ENCODE measurements at regions not wholly inside any gene's neighbourhood (a gene's known extent, or its start where the extent isn't known, plus 50 kb on each side); places are given as distances from the start of the nearest gene placed in this dataset.

DNA sequence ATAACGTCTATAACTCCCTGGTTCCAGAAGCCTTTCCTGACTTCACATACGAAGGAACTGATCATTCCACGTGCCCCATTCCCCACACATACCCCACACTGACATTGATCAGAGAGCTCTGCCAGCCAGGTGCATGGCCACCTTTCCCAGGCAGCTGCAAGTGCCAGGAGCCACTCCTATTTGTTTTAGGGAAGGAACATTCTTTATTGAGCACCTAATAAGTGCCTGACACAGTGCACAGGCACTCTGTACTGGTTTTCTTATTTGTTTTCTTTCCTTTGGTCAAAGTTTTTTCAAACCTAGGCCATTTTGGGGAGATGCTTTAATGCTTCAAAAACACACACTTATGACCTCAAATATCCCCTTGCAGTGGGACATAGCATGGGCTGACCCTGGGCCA is 50.0 kb downstream of the PITPNM2 start:
- no peak for DNase-seq (ENCODE audit: low spot score)

DNA sequence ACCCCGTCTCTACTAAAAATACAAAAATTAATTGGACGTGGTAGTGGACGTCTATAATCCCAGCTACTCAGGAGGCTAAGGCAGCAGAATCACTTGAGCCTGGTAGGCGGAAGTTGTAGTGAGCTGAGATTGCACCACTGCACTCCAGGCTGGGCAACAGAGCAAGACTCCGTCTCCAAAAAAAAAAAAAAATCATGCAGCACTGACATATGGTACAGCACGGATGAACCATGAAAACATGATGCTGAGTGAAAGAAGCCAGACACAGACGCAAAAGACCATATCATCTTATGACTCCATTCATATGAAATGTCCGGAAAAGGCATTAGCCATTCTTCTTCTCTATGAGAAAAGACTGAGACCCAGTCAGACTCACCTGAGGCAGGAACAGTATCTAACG is 50.4 kb downstream of the PITPNM2 start:
- DNase-seq (ENCODE audit: low spot score): no peak

DNA sequence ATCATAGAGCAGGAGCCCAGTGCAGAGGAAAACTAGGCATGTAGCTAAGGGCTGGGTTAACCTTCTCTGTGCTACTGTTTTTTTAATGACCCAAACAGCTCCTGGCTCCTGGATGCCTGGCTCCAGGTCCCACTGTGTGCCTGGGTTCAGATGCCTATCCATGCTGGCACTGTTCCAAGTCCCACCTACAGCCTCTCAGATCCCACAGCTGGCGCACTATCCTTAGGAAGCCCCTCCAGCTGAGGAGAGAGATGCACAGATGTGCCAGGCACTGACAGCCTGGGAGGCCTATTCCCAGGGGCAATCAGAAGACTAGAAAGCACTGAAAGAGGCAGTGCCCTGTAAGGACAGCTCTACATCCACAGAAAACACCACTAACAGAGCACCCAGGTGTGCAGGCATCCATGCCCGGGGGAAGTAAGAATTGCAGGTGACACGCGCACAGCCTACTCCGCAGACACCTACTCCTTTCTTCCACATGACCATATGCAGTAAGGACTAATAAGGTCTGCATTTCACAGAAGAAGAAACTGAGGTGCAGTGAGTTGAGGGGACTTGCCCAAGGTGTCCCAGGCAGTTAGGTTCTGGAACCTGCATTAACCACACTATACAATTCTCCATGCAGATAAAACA is 51.2 kb downstream of the PITPNM2 start:
- peak; percentile 53 for DNase-seq (ENCODE audit: low spot score)

DNA sequence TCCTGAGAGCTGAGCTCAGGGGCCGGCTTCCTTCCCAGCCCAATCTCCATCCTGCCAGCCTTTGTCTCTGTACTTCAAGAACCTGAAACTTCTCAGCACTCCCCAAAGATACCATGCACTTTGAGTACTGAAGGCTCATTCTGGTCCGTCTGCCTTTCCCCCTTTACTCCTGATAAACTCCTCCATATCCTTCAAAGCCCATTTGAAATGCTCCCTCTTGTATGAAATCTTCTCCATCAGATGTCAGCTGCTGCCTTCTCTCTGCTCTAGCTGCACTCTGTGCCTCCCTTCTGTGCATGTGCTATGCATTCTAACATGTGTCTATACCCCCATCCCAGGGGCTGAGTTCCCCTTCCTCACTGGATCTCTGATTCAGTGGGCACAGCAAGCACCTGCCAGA is 52.1 kb downstream of the PITPNM2 start:
- no peak for DNase-seq (ENCODE audit: low spot score)

GRCh38 chr12:123097561-123098084 is 53.3 kb downstream of the PITPNM2 start:
- peak; percentile 65 for DNase-seq (ENCODE audit: low spot score)

GRCh38 chr12:123096741-123097140 is 54.1 kb downstream of the PITPNM2 start:
- DNase-seq (ENCODE audit: low spot score): no peak

GRCh38 chr12:123096182-123096581 is 54.7 kb downstream of the PITPNM2 start:
- DNase-seq (ENCODE audit: low spot score): no peak

DNA sequence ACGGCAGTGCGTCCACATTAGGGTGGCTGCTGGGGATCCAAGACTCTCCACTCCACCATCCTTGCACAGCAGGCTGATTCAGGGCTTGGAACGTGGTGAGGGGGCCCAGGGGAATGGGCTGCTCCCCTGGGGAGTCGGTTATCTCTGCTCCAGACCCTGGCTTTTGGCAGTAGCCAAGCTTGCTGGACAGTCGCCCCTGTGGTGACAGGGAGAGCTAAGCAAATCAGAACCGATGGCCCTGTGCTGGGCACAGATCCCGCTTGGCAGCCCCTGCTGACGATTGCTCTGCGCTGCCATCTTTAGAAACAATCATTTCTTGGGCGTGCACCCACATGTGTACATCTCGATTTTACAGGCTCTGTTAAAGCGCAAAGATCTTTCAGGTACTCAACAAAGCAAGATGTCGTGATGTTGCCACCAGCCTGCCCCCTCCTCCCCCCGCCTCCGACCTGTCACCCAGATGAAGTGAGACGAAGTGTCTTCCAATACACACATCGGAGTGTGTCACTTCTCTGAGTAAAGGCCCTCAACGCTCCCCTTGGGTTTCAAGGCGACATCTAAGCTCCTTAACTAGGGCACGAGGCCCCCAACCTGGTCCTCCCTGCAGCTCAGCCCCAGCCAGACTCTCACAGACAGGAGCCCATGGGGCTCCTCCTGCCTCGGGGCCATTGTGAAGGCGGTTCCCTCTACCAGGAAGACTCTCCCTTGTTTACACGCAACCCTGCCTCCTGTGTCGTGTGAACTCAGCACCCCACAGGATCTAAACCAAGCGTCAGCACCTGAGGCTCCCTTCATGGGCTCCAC is 55.6 kb downstream of the PITPNM2 start:
- no peak for DNase-seq (ENCODE audit: low spot score)

DNA sequence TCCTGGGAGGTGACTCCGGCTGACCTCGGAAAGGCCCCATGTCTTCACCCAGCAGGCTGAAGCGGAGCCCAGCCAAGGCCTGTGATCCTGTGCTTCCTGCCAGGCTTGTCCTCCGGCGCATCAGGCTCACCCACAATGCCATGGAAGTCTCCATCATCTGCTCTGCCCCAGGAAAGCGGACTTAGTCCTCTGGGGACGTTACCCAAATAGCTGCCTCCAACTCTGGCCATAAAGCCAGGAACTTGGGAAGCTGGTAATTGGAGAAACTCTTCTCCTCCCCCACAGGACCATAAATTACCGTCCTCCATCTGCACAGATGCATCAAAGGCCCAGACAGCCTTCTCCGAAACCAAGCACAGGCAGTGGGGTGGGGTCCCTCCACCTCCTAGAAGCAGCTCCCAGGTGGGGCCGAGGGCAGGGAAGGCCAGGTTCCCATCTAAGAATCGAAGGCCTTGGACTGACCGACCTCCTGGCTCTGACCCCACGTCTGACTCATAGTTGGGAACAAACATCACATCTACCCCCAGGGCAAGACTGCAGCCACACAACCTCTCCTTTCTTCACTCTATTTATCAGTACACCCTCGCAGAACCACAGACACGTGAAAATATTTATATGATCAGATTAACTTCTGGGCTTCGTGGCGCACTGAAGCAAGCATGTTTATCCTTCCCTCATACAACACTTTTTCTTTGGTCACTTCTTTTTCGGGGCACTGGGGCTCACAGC is 56.4 kb downstream of the PITPNM2 start:
- no peak for DNase-seq (ENCODE audit: low spot score)

GRCh38 chr12:123092866-123093265 is 58.0 kb downstream of the PITPNM2 start:
- DNase-seq (ENCODE audit: low spot score): no peak

GRCh38 chr12:123091230-123092150 is 59.4 kb downstream of the PITPNM2 start:
- DNase-seq (ENCODE audit: low spot score): no peak

GRCh38 chr12:123089631-123090353 is 61.1 kb downstream of the PITPNM2 start:
- no peak for DNase-seq (ENCODE audit: low spot score)

GRCh38 chr12:123089140-123089539 is 61.8 kb downstream of the PITPNM2 start:
- no peak for DNase-seq (ENCODE audit: low spot score)

GRCh38 chr12:123085730-123086487 is 65.0 kb downstream of the PITPNM2 start:
- DNase-seq (ENCODE audit: low spot score): no peak

- DNase-seq (ENCODE audit: low spot score): no peak
Observed at GRCh38 chr12:123085066-123085465, 65.8 kb downstream of the PITPNM2 start.

DNA sequence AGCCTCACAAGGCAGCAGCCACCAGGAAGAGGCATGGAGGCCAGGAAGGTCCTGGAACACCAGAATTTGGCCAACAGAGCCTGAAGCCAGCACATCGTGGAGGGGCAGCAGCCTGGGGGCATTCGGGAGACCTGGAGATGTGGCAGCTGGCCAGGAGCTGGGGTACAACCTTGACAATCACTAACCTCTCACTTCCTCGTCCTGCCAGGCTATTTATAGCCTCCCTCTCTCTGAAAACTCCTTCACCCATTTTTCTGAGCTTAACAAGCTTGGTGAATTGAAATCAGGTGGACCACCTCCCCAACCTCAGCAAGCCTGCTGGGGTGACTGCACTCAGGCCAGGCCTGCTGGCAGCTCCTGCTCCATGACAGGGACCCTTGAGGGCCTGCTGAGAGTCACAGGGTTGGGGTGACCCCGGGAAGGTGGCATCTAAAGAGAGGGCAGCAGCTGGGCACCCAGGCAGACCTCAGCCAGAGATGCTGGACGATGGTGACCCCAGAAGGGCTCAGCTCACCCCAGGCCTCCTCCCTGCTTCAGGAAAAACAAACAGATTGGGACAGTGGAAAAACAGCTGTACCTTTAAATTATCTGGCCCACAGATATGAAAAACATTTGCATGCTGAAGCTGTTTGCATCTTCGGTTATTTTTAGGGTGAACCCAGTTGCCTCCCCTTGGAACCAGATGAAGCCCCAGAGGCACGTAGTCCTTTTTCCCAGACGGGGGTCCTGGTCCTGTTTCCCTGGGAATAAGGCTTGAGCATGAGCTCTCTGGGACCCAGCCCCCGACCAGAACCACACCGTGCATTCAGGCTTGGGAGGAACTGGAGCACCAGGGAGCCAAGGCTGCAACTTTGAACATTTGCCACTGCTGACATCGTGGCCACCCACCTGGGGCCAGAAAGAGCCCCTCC is 67.0 kb downstream of the PITPNM2 start:
- no peak for DNase-seq (ENCODE audit: low spot score)

- DNase-seq (ENCODE audit: low spot score): no peak
Observed at GRCh38 chr12:123080634-123081033, 70.3 kb downstream of the PITPNM2 start.

GRCh38 chr12:123078531-123079155 is 72.2 kb downstream of the PITPNM2 start:
- no peak for DNase-seq (ENCODE audit: low spot score)
